ENCODE measurements at regions not wholly inside any gene's neighbourhood (a gene's known extent, or its start where the extent isn't known, plus 50 kb on each side); places are given as distances from the start of the nearest gene placed in this dataset.

DNA sequence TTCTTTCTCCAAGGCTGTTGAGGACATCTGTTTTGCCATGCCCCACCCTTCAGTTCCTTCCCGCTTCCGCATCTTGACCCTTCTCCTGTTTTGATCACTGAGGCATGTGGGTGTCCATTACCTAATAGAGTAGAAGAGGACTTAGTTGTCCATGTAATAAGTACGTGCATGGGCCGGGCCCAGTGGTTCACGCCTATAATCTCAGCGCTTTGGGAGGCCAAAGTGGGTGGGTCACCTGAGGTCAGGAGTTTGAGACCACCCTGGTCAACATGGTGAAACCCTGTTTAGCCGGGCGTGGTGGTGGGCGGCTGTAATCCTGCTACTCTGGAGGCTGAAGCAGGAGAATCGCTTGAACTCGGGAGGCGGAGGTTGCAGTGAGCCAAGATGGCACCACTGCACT is 637.8 kb upstream of the EEF2KMT start:
- Histone ChIP-seq H3K4me3 (ENCODE audit: control insufficient read depth in 2 of 3, extremely low read depth in 1 of 3, insufficient read depth in 2 of 3, low read depth in 1 of 3, low read length in 3 of 3) (no peak overlapping the region), H3K9me1 (ENCODE audit: control insufficient read depth, extremely low read depth, insufficient read depth, low read length) (no peaks in the 10 kb centered on the region), H3K9me3 (ENCODE audit: control insufficient read depth, low read depth, low read length) (peaks cover 8% of the 10 kb centered on the region), H3K27ac (ENCODE audit: control insufficient read depth, insufficient read depth, low read length) (no peak overlapping the region), H3K9ac (ENCODE audit: control insufficient read depth, extremely low read depth, insufficient read depth, low read length) (no peak overlapping the region), H3K27me3 (ENCODE audit: control insufficient read depth, extremely low read depth, insufficient read depth, low read length) (no peaks in the 10 kb centered on the region), H2AFZ (ENCODE audit: control insufficient read depth, low read length) (no peak overlapping the region), H3K79me2 (ENCODE audit: control insufficient read depth, insufficient read depth, low read length) (no peaks in the 10 kb centered on the region), H4K20me1 (ENCODE audit: control insufficient read depth, extremely low read depth, insufficient read depth, low read length) (no peaks in the 10 kb centered on the region), H3K4me1 (ENCODE audit: control insufficient read depth, extremely low read depth, insufficient read depth, low read length) (no peaks in the 10 kb centered on the region), H3K4me2 (ENCODE audit: control insufficient read depth, extremely low read depth, insufficient read depth, low read depth, low read length) (no peak overlapping the region), H3K36me3 (ENCODE audit: control insufficient read depth in 2 of 2, extremely low read depth in 1 of 2, insufficient read depth in 2 of 2, low read length in 2 of 2) (no peaks in the 10 kb centered on the region)
- FAIRE-seq (no peak), DNase-seq (ENCODE audit: low read depth, low spot score) (no peak)
- TF ChIP-seq EZH2 (IDR thresholded peaks at IDR 0.05; ENCODE audit: low read length): no peak
- TF ChIP-seq, protein P1, sequence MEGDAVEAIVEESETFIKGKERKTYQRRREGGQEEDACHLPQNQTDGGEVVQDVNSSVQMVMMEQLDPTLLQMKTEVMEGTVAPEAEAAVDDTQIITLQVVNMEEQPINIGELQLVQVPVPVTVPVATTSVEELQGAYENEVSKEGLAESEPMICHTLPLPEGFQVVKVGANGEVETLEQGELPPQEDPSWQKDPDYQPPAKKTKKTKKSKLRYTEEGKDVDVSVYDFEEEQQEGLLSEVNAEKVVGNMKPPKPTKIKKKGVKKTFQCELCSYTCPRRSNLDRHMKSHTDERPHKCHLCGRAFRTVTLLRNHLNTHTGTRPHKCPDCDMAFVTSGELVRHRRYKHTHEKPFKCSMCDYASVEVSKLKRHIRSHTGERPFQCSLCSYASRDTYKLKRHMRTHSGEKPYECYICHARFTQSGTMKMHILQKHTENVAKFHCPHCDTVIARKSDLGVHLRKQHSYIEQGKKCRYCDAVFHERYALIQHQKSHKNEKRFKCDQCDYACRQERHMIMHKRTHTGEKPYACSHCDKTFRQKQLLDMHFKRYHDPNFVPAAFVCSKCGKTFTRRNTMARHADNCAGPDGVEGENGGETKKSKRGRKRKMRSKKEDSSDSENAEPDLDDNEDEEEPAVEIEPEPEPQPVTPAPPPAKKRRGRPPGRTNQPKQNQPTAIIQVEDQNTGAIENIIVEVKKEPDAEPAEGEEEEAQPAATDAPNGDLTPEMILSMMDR (optimal IDR thresholded peaks at IDR 0.05 in 1 of 3, IDR thresholded peaks at IDR 0.05 in 1 of 3, conservative IDR thresholded peaks at IDR 0.05 in 1 of 3; ENCODE audit: extremely low read depth in 1 of 3, insufficient read depth in 2 of 3, low read length in 3 of 3): no peak
- dilution Hi-C loops (cut with MboI; ENCODE audit: extremely low pct_ligation_motif_present, low sequenced_read_pairs): no loop called here

DNA sequence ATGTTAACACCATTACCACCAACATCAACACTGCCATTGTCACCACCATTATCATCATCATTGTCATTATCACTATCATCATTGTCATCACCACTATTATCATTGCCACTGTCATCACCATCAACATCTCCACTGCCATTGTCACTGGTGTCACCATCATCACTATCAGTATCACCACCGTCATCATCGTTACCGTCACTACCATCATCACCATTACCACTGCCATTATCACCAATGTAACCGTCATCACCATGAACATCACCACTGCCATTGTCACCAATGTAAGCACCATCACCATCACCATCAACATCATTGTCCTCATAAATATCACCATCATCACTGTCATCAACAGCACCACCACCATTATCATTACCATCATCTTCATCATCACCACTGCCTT is 633.2 kb upstream of the EEF2KMT start:
- H3K27me3 ChIP-seq (ENCODE audit: control insufficient read depth, extremely low read depth, insufficient read depth, low read length): no peaks in the 10 kb centered on the region
- H3K9me1 ChIP-seq (ENCODE audit: control insufficient read depth, extremely low read depth, insufficient read depth, low read length): no peaks in the 10 kb centered on the region
- no peak overlapping the region for H3K4me3 ChIP-seq (ENCODE audit: control insufficient read depth in 2 of 3, extremely low read depth in 1 of 3, insufficient read depth in 2 of 3, low read depth in 1 of 3, low read length in 3 of 3)
- no peaks in the 10 kb centered on the region for H3K36me3 ChIP-seq (ENCODE audit: control insufficient read depth in 2 of 2, extremely low read depth in 1 of 2, insufficient read depth in 2 of 2, low read length in 2 of 2)
- H3K4me2 ChIP-seq (ENCODE audit: control insufficient read depth, extremely low read depth, insufficient read depth, low read depth, low read length): no peak overlapping the region
- DNase-seq (ENCODE audit: low read depth, low spot score) (no peak), FAIRE-seq (no peak)
- H3K4me1 ChIP-seq (ENCODE audit: control insufficient read depth, extremely low read depth, insufficient read depth, low read length): no peaks in the 10 kb centered on the region
- H3K9ac ChIP-seq (ENCODE audit: control insufficient read depth, extremely low read depth, insufficient read depth, low read length): no peak overlapping the region
- no peak overlapping the region for H3K27ac ChIP-seq (ENCODE audit: control insufficient read depth, insufficient read depth, low read length)
- H2AFZ ChIP-seq (ENCODE audit: control insufficient read depth, low read length): no peak overlapping the region
- dilution Hi-C loops (cut with MboI; ENCODE audit: extremely low pct_ligation_motif_present, low sequenced_read_pairs): no loop called here
- H3K79me2 ChIP-seq (ENCODE audit: control insufficient read depth, insufficient read depth, low read length): no peaks in the 10 kb centered on the region
- TF ChIP-seq, protein P1 (optimal IDR thresholded peaks at IDR 0.05 in 1 of 3, IDR thresholded peaks at IDR 0.05 in 1 of 3, conservative IDR thresholded peaks at IDR 0.05 in 1 of 3; ENCODE audit: extremely low read depth in 1 of 3, insufficient read depth in 2 of 3, low read length in 3 of 3): no peak
- TF ChIP-seq EZH2 (IDR thresholded peaks at IDR 0.05; ENCODE audit: low read length): no peak
- peaks cover 10% of the 10 kb centered on the region for H3K9me3 ChIP-seq (ENCODE audit: control insufficient read depth, low read depth, low read length)
- no peaks in the 10 kb centered on the region for H4K20me1 ChIP-seq (ENCODE audit: control insufficient read depth, extremely low read depth, insufficient read depth, low read length)

Data from keratinocyte (primary cell).